ENCODE measurements at regions not wholly inside any gene's neighbourhood (a gene's known extent, or its start where the extent isn't known, plus 50 kb on each side); places are given as distances from the start of the nearest gene placed in this dataset.

- no peak for DNase-seq
- no peaks in the 10 kb centered on the region for H3K4me1 Mint-ChIP-seq (ENCODE audit: low read depth)
- no peaks in the 10 kb centered on the region for H3K36me3 Mint-ChIP-seq
- intact Hi-C loops (cut with micrococcal nuclease), result no loop called here
- CTCF ChIA-PET, result no interaction called here
- no peaks in the 10 kb centered on the region for H3K9me3 Mint-ChIP-seq
- no peak overlapping the region for H3K27ac Mint-ChIP-seq
- H3K27me3 Mint-ChIP-seq, result no peaks in the 10 kb centered on the region
- H3K4me3 Mint-ChIP-seq, result no peak overlapping the region
- POLR2A ChIA-PET, result no interaction called here
Measured at GRCh38 chr13:47112205-47112902, 215.5 kb upstream of the HTR2A start.

GRCh38 chr13:47111499-47111898 lies 214.6 kb upstream of the HTR2A start:
- intact Hi-C loops (cut with micrococcal nuclease), result no loop called here
- no peak overlapping the region for H3K27ac Mint-ChIP-seq
- ChIA-PET CTCF (no interaction called here), POLR2A (no interaction called here)
- H3K4me3 Mint-ChIP-seq, result no peak overlapping the region
- no peaks in the 10 kb centered on the region for H3K36me3 Mint-ChIP-seq
- no peaks in the 10 kb centered on the region for H3K27me3 Mint-ChIP-seq
- DNase-seq, result no peak
- no peaks in the 10 kb centered on the region for H3K4me1 Mint-ChIP-seq (ENCODE audit: low read depth)
- H3K9me3 Mint-ChIP-seq, result no peaks in the 10 kb centered on the region

- ChIA-PET POLR2A (no interaction called here), CTCF (no interaction called here)
- intact Hi-C loops (cut with micrococcal nuclease), result no loop called here
- H3K4me1 Mint-ChIP-seq (ENCODE audit: low read depth), result no peaks in the 10 kb centered on the region
- H3K4me3 Mint-ChIP-seq, result no peak overlapping the region
- no peak for DNase-seq
- no peaks in the 10 kb centered on the region for H3K36me3 Mint-ChIP-seq
- H3K9me3 Mint-ChIP-seq, result no peaks in the 10 kb centered on the region
- no peak overlapping the region for H3K27ac Mint-ChIP-seq
- H3K27me3 Mint-ChIP-seq, result no peaks in the 10 kb centered on the region
Measured at GRCh38 chr13:47110833-47111240, 214.0 kb upstream of the HTR2A start.

- Mint-ChIP-seq H3K36me3 (no peaks in the 10 kb centered on the region), H3K27me3 (no peaks in the 10 kb centered on the region), H3K4me1 (ENCODE audit: low read depth) (no peaks in the 10 kb centered on the region), H3K4me3 (no peak overlapping the region), H3K27ac (no peak overlapping the region), H3K9me3 (no peaks in the 10 kb centered on the region)
- ChIA-PET CTCF (no interaction called here), POLR2A (no interaction called here)
- intact Hi-C loops (cut with micrococcal nuclease), result no loop called here
- DNase-seq, result no peak
Measured at GRCh38 chr13:47110141-47110540, 213.3 kb upstream of the HTR2A start.

GRCh38 chr13:47109028-47109427 lies 212.2 kb upstream of the HTR2A start:
- Mint-ChIP-seq H3K4me1 (ENCODE audit: low read depth) (no peaks in the 10 kb centered on the region), H3K27ac (no peak overlapping the region), H3K4me3 (no peak overlapping the region), H3K9me3 (no peaks in the 10 kb centered on the region), H3K27me3 (no peaks in the 10 kb centered on the region), H3K36me3 (no peaks in the 10 kb centered on the region)
- CTCF ChIA-PET, result no interaction called here
- POLR2A ChIA-PET, result no interaction called here
- intact Hi-C loops (cut with micrococcal nuclease), result no loop called here
- no peak for DNase-seq

GRCh38 chr13:47100214-47100853 lies 203.5 kb upstream of the HTR2A start:
- H3K27me3 Mint-ChIP-seq, result no peaks in the 10 kb centered on the region
- H3K9me3 Mint-ChIP-seq, result no peaks in the 10 kb centered on the region
- intact Hi-C loops (cut with micrococcal nuclease), result no loop called here
- ChIA-PET CTCF (no interaction called here), POLR2A (no interaction called here)
- H3K27ac Mint-ChIP-seq, result no peak overlapping the region
- no peak for DNase-seq
- H3K4me1 Mint-ChIP-seq (ENCODE audit: low read depth), result no peaks in the 10 kb centered on the region
- no peak overlapping the region for H3K4me3 Mint-ChIP-seq
- no peaks in the 10 kb centered on the region for H3K36me3 Mint-ChIP-seq

- H3K4me3 Mint-ChIP-seq, result no peak overlapping the region
- ChIA-PET CTCF (no interaction called here), POLR2A (no interaction called here)
- intact Hi-C loops (cut with micrococcal nuclease), result no loop called here
- no peak for DNase-seq
- no peak overlapping the region for H3K27ac Mint-ChIP-seq
- H3K4me1 Mint-ChIP-seq (ENCODE audit: low read depth), result no peaks in the 10 kb centered on the region
- no peaks in the 10 kb centered on the region for H3K9me3 Mint-ChIP-seq
- no peaks in the 10 kb centered on the region for H3K27me3 Mint-ChIP-seq
- H3K36me3 Mint-ChIP-seq, result no peaks in the 10 kb centered on the region
Measured at GRCh38 chr13:47094734-47095434, 198.0 kb upstream of the HTR2A start.

GRCh38 chr13:47092202-47092601 lies 195.3 kb upstream of the HTR2A start:
- Mint-ChIP-seq H3K27me3 (no peaks in the 10 kb centered on the region), H3K9me3 (no peaks in the 10 kb centered on the region), H3K27ac (no peak overlapping the region), H3K36me3 (no peaks in the 10 kb centered on the region), H3K4me1 (ENCODE audit: low read depth) (no peaks in the 10 kb centered on the region), H3K4me3 (no peak overlapping the region)
- CTCF ChIA-PET, result interaction anchor here (0.6 to 1.1 kb wide), 2 partner anchors 8 to 10 kb away, joined by 3 read pairs; no protein-coding TSS in a partner anchor
- no peak for DNase-seq
- intact Hi-C loops (cut with micrococcal nuclease), result no loop called here
- POLR2A ChIA-PET, result no interaction called here

- no peaks in the 10 kb centered on the region for H3K36me3 Mint-ChIP-seq
- H3K4me1 Mint-ChIP-seq (ENCODE audit: low read depth), result no peaks in the 10 kb centered on the region
- no peaks in the 10 kb centered on the region for H3K27me3 Mint-ChIP-seq
- ChIA-PET POLR2A (no interaction called here), CTCF (no interaction called here)
- intact Hi-C loops (cut with micrococcal nuclease), result no loop called here
- no peaks in the 10 kb centered on the region for H3K9me3 Mint-ChIP-seq
- no peak overlapping the region for H3K27ac Mint-ChIP-seq
- no peak overlapping the region for H3K4me3 Mint-ChIP-seq
- no peak for DNase-seq
Measured at GRCh38 chr13:47087841-47088240, 191.0 kb upstream of the HTR2A start.

- Mint-ChIP-seq H3K4me3 (no peak overlapping the region), H3K4me1 (ENCODE audit: low read depth) (no peaks in the 10 kb centered on the region), H3K27me3 (no peaks in the 10 kb centered on the region), H3K36me3 (no peaks in the 10 kb centered on the region), H3K9me3 (no peaks in the 10 kb centered on the region), H3K27ac (no peak overlapping the region)
- ChIA-PET POLR2A (no interaction called here), CTCF (no interaction called here)
- intact Hi-C loops (cut with micrococcal nuclease), result no loop called here
- no peak for DNase-seq
Measured at GRCh38 chr13:47087241-47087640, 190.4 kb upstream of the HTR2A start.

GRCh38 chr13:47085346-47085745 lies 188.5 kb upstream of the HTR2A start:
- Mint-ChIP-seq H3K36me3 (no peaks in the 10 kb centered on the region), H3K9me3 (no peaks in the 10 kb centered on the region), H3K27ac (no peak overlapping the region), H3K4me3 (no peak overlapping the region), H3K4me1 (ENCODE audit: low read depth) (no peaks in the 10 kb centered on the region), H3K27me3 (no peaks in the 10 kb centered on the region)
- intact Hi-C loops (cut with micrococcal nuclease), result no loop called here
- ChIA-PET CTCF (no interaction called here), POLR2A (no interaction called here)
- DNase-seq, result no peak

GRCh38 chr13:47081850-47082249 lies 185.0 kb upstream of the HTR2A start:
- ChIA-PET CTCF (no interaction called here), POLR2A (no interaction called here)
- H3K4me3 Mint-ChIP-seq, result no peak overlapping the region
- H3K9me3 Mint-ChIP-seq, result no peaks in the 10 kb centered on the region
- H3K4me1 Mint-ChIP-seq (ENCODE audit: low read depth), result no peaks in the 10 kb centered on the region
- H3K27ac Mint-ChIP-seq, result no peak overlapping the region
- H3K36me3 Mint-ChIP-seq, result no peaks in the 10 kb centered on the region
- intact Hi-C loops (cut with micrococcal nuclease), result no loop called here
- H3K27me3 Mint-ChIP-seq, result no peaks in the 10 kb centered on the region
- no peak for DNase-seq

GRCh38 chr13:47081246-47081645 lies 184.4 kb upstream of the HTR2A start:
- Mint-ChIP-seq H3K27ac (no peak overlapping the region), H3K27me3 (no peaks in the 10 kb centered on the region), H3K4me3 (no peak overlapping the region), H3K36me3 (no peaks in the 10 kb centered on the region), H3K9me3 (peaks cover 1% of the 10 kb centered on the region), H3K4me1 (ENCODE audit: low read depth) (no peaks in the 10 kb centered on the region)
- intact Hi-C loops (cut with micrococcal nuclease), result no loop called here
- CTCF ChIA-PET, result no interaction called here
- POLR2A ChIA-PET, result no interaction called here
- no peak for DNase-seq
